Left forelimb (tissue), 1 donor: ENCODE measurements at regions not wholly inside any gene's neighbourhood (a gene's known extent, or its start where the extent isn't known, plus 50 kb on each side); places are given as distances from the start of the nearest gene placed in this dataset.

Experiments used
- DNase-seq: peaks from one replicate; pipeline ENCODE4 v3.0.0-alpha.2; 2018; ENCODE audit warnings: low spot score

- no peak for DNase-seq
These were observed 188.1 kb downstream of the IPO8 start for GRCh38 chr12:30507576-30507975.

- no peak for DNase-seq
These were observed 189.3 kb downstream of the IPO8 start for GRCh38 chr12:30506411-30506810.

- no peak for DNase-seq
These were observed 194.0 kb downstream of the IPO8 start for GRCh38 chr12:30501718-30502117.

GRCh38 chr12:30500532-30500931, 195.1 kb downstream of the IPO8 start:
- DNase-seq: no peak

GRCh38 chr12:30485230-30485890, 210.3 kb downstream of the IPO8 start:
- no peak for DNase-seq

- no peak for DNase-seq
These were observed 211.0 kb downstream of the IPO8 start for GRCh38 chr12:30484658-30485057.

GRCh38 chr12:30482650-30483049, 213.0 kb downstream of the IPO8 start:
- DNase-seq: no peak

GRCh38 chr12:30473274-30473673, 222.4 kb downstream of the IPO8 start:
- no peak for DNase-seq

- DNase-seq: no peak
These were observed 229.5 kb downstream of the IPO8 start for GRCh38 chr12:30466093-30466585.

GRCh38 chr12:30463636-30464035, 232.0 kb downstream of the IPO8 start:
- no peak for DNase-seq

- DNase-seq: no peak
These were observed 233.4 kb downstream of the IPO8 start for GRCh38 chr12:30462249-30462648.

- no peak for DNase-seq
These were observed 234.5 kb downstream of the IPO8 start for GRCh38 chr12:30461026-30461615.

- DNase-seq: no peak
These were observed 237.2 kb downstream of the IPO8 start for GRCh38 chr12:30458453-30458852.

- no peak for DNase-seq
These were observed 237.9 kb downstream of the IPO8 start for GRCh38 chr12:30457621-30458289.

- DNase-seq: no peak
These were observed 244.8 kb downstream of the IPO8 start for GRCh38 chr12:30450872-30451271.

- DNase-seq: no peak
These were observed 245.4 kb downstream of the IPO8 start for GRCh38 chr12:30450226-30450625.

GRCh38 chr12:30448038-30448437, 247.6 kb downstream of the IPO8 start:
- no peak for DNase-seq

GRCh38 chr12:30447061-30447750, 248.5 kb downstream of the IPO8 start:
- no peak for DNase-seq

- no peak for DNase-seq
These were observed 253.2 kb downstream of the IPO8 start for GRCh38 chr12:30442461-30442860.

GRCh38 chr12:30440826-30441602, 254.7 kb downstream of the IPO8 start:
- DNase-seq: no peak

- DNase-seq: no peak
These were observed 256.5 kb downstream of the IPO8 start for GRCh38 chr12:30439201-30439600.

- DNase-seq: no peak
These were observed 257.0 kb downstream of the IPO8 start for GRCh38 chr12:30438601-30439041.
